ENCODE measurements at regions not wholly inside any gene's neighbourhood (a gene's known extent, or its start where the extent isn't known, plus 50 kb on each side); places are given as distances from the start of the nearest gene placed in this dataset.

- H3K27ac ChIP-seq (ENCODE audit: low read length) = no peak overlapping the region
- no peak overlapping the region for H3K9ac ChIP-seq (ENCODE audit: low read length)
- no peaks in the 10 kb centered on the region for H3K79me2 ChIP-seq (replicated peaks; ENCODE audit: insufficient read depth, low read length)
- H3K9me3 ChIP-seq (ENCODE audit: low read length) = no peaks in the 10 kb centered on the region
- TF ChIP-seq POLR2AphosphoS5 (IDR thresholded peaks at IDR 0.05) (no peak), TAF1 (IDR thresholded peaks at IDR 0.05; ENCODE audit: low read depth) (no peak), RAD21 (conservative IDR thresholded peaks at IDR 0.05) (no peak), REST (IDR thresholded peaks at IDR 0.05; ENCODE audit: borderline replicate concordance) (no peak), EP300 (conservative IDR thresholded peaks at IDR 0.05; ENCODE audit: poor library complexity, severe bottlenecking) (no peak), SMC3 (conservative IDR thresholded peaks at IDR 0.05; ENCODE audit: poor library complexity) (no peak), CTCF (IDR thresholded peaks at IDR 0.05; ENCODE audit: poor library complexity, severe bottlenecking) (no peak), MXI1 (conservative IDR thresholded peaks at IDR 0.05; ENCODE audit: poor library complexity, severe bottlenecking) (no peak), EZH2 (IDR thresholded peaks at IDR 0.05; ENCODE audit: borderline replicate concordance, insufficient read depth, low read length, poor library complexity, severe bottlenecking) (no peak)
- no peak overlapping the region for H3K4me3 ChIP-seq (ENCODE audit: low read length)
- H2AFZ ChIP-seq (ENCODE audit: low read depth, low read length) = no peak overlapping the region
- no peaks in the 10 kb centered on the region for H4K20me1 ChIP-seq (ENCODE audit: insufficient read depth)
- no peaks in the 10 kb centered on the region for H3K9me2 ChIP-seq (ENCODE audit: insufficient read depth, low read length)
- no peaks in the 10 kb centered on the region for H3K36me3 ChIP-seq (ENCODE audit: insufficient read depth, low read length)
- H3K4me2 ChIP-seq (ENCODE audit: low read length) = no peak overlapping the region
- H3K27me3 ChIP-seq (ENCODE audit: insufficient read depth, low read depth, low read length) = no peaks in the 10 kb centered on the region
- no peaks in the 10 kb centered on the region for H3F3A ChIP-seq (ENCODE audit: insufficient read depth, low read length, poor library complexity, severe bottlenecking)
These were observed 484.4 kb upstream of the SPRY2 start for GRCh38 chr13:80825276-80825675.

- Histone ChIP-seq H3K9me3 (ENCODE audit: low read length) (no peaks in the 10 kb centered on the region), H2AFZ (ENCODE audit: low read depth, low read length) (no peak overlapping the region), H3K9me2 (ENCODE audit: insufficient read depth, low read length) (no peaks in the 10 kb centered on the region), H3K9ac (ENCODE audit: low read length) (no peak overlapping the region), H3K27ac (ENCODE audit: low read length) (no peak overlapping the region), H3K4me2 (ENCODE audit: low read length) (no peak overlapping the region), H3F3A (ENCODE audit: insufficient read depth, low read length, poor library complexity, severe bottlenecking) (no peaks in the 10 kb centered on the region), H3K79me2 (replicated peaks; ENCODE audit: insufficient read depth, low read length) (no peaks in the 10 kb centered on the region), H3K27me3 (ENCODE audit: insufficient read depth, low read depth, low read length) (no peaks in the 10 kb centered on the region), H3K4me3 (ENCODE audit: low read length) (no peak overlapping the region), H4K20me1 (ENCODE audit: insufficient read depth) (no peaks in the 10 kb centered on the region), H3K36me3 (ENCODE audit: insufficient read depth, low read length) (no peaks in the 10 kb centered on the region)
- TF ChIP-seq RAD21 (conservative IDR thresholded peaks at IDR 0.05) (no peak), EZH2 (IDR thresholded peaks at IDR 0.05; ENCODE audit: borderline replicate concordance, insufficient read depth, low read length, poor library complexity, severe bottlenecking) (no peak), TAF1 (IDR thresholded peaks at IDR 0.05; ENCODE audit: low read depth) (no peak), CTCF (IDR thresholded peaks at IDR 0.05; ENCODE audit: poor library complexity, severe bottlenecking) (no peak)
These were observed 483.3 kb upstream of the SPRY2 start for GRCh38 chr13:80824229-80824628.
